HG03565 (cell line): ENCODE measurements at regions not wholly inside any gene's neighbourhood (a gene's known extent, or its start where the extent isn't known, plus 50 kb on each side); places are given as distances from the start of the nearest gene placed in this dataset.

Experiments
- ATAC-seq: cut with Tn5 transposase; IDR thresholded peaks from one replicate; pipeline ENCODE4 v1.9.1; 2021; ENCODE audit warnings: mild to moderate bottlenecking, moderate library complexity; ENCODE audit not compliant: unreplicated experiment

DNA sequence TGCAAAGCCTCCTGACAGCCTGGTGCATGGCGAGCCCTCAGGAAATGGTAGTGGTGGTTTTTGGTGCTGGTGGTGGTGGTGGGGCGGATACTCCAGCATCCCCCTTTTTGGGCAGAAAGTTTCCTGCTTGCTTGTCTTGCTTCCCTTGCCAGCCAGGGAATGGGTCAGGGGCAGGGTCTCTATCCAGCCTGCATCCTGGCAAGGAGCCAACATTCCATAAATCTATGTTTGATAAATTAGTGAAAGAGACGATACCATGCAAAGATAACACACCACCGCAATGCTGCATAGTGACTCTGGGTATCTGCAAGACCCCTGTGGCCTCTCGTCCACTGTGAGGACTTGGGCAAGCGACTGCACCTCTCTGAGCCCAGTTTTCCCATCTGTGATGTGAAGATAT lies 246.2 kb downstream of the LRFN2 start:
- no peak for ATAC-seq

DNA sequence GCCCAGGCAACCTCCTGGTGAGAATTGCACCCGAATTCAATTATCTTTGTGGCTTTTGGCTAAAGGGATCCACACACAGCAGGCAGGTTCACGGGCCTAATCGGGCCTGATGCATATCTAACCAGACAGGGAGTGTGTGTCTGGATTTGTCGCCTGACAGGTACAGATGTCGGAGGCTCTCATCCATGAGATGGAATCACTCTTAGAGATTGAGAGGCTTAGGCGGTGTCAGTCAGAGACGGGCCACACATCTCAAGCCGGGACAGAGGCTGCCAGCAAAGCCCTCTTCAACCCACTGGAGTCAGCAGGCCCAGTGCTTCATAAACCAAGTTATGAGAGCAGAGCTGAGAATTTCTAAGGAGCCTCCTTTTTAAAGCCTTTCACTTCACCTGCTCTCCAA lies 247.0 kb downstream of the LRFN2 start:
- no peak for ATAC-seq

DNA sequence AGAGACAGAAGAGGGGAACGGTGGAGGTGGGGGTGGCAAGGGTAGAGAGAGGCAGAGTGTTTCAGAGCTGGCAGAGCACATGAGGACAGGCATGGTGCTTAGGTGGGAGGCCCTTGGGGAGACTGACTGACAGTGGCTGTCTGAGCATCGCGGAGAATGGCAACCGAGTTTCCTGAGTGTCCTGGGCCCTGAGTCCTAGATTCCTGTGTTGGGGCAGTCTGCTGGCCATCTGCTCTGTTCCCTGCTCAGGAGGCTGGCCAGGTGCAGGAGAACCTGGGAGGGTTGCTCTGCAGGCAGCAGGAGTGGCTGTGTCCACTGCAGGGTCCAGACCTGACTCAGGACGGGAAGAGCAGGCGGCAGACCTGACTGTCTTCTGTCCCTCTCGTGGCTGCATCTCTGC lies 248.9 kb downstream of the LRFN2 start:
- ATAC-seq, result no peak

DNA sequence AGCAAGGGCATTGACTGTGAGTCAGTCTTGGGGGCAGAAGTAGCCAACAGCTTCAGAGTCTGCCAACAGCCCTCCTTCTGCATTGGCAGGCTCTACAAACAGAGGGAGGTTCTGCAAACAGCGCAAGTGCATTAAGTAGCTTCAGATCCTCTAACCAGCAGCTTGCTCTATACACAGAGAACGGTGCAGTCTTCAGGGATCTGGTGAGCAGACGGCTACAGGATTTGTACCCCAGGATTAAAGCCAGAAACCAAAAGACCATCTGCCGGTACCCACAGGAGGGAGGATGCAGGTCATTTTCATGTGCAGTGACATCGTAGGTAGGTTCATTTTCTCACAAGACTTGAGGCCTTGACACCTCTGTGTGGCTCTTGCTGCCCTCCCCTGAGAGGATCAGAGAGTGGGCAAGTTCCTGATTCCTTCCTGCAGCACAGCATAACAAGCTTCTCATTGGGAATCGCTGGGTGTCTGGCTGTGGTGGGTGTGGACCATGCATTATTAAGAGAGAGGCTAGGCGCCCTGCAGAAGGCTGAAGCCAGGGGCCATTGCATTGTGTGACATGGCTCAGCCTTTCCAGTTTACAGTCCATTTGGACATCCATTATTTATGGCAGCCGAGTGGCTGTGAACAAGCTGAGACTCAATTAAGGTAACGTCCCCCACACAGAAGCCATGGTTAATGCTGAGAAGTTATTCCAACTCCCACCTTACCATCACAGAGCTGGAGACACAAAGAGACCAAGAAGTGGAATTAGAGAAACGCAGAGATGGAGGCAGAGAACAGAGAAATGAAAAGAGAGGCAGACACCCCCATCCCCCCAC lies 250.0 kb downstream of the LRFN2 start:
- no peak for ATAC-seq

DNA sequence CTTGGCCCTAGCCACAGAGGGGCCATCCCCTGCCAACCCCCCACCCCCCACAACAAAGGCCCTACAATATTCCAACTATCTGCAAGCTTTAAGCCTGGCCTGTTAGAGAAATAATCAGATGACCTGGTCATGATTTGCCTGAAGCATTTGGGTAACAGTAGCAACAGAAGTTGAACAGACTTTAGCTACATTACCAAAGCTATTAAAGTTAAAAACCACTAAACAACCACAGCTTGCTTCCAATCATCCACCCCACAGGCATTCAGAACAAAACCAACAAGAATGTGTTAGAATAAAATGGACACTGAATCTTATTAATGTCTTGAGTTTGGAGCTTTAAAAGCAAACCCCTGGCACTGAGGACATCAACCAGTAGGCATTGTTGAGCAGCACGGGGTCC lies 250.9 kb downstream of the LRFN2 start:
- ATAC-seq, result no peak

DNA sequence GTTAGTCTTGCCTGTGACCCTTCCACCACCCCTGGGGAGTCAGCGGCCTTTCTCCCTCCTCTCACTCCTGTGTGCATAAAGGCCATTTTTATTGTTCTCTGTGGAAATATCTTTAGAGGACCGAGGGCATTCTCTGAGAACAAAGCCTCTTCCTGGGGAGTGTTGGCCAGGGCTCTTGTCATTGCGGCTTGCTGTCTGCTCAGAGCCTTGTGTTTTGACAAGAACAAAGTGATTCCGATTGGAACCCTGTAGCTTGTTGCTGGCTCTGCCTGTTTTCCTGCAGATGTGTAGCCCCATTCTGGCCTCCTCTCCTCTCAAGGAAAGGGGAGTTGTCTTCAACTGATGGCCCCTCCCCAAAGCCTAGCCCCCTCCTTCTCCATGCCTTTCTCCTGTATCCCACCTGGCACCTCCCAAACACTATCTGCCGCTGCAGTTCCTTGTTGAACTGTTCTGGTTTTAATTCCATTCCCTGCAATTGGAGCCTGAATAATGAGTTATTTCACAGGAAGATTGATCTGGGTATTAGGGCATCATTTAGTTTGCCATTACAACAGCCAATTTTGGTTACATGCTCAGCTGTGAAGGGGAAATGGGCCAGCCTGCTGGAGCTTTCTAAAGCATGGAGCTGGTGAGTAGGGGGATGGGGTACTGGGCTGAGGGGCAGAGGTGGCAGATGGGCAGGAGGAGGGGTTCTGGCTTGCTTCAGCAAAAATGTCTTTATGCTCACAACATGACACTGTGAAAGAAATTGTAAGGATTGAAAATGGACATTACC lies 252.5 kb downstream of the LRFN2 start:
- no peak for ATAC-seq

DNA sequence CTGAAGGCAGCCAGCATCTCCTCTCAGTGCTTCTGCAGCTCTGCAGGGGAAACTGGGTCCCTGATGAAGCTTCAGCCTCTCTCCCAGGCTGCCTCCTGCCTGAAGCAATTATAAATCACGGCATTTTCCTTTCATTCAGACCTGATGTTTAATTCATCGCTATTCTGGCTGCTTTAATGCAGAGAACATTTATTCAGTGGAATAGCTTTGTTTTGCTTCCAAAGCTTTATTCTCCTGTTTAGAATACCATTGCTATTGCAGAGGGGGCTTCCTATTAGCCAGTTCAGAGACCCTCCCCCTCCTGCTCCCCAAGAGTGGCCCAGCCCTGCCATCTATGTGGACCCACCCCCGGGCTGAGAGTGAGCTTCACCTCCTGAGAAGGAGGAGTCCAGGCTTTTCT lies 255.6 kb downstream of the LRFN2 start:
- no peak for ATAC-seq

DNA sequence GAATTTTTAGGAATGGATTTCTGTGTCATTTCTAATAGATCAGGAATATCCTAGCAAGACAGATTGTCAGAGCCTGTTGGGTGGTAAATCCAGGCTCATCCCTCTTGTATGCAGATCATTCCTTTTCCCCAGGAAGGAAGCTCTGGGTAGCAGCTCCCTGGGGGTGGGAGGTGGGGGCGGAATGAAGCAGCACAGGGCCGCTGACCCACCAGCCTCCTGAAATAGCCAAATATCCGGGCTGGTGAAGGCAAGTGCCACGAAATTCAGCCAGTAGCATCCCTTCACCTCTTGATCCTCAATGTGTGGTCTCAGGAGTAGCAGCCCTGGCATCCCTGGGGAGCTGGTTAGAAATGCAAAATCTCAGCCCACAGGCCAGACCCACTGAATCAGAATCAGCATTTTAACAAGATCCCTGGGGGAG lies 256.9 kb downstream of the LRFN2 start:
- ATAC-seq, result no peak

DNA sequence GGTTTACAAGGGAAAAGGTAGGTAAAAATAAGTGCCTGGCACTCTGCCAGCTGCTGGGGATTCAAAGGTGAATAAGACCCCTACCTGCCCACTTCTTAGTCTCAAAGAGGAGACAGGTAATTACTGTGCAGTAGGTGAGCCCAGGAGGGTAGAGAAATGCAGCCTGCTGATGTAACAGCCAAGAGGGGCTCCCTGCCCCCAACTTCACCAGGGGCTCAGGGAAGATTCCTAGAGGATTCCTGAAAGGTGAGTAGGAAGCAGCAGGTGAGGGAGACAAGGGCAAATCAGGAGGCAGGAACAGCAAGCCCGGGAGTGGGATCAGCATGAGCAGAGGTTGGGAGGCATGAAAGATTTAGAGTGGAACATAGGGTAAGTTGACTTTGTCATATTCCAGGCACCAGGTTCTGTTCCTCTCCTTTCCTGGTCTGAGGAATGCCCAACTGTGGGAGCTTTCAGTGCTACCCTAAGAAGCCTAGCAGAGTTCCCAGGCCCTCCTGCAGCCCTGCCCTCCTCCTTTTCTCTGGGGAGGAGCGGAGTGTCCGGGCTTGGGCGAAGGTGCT lies 258.1 kb downstream of the LRFN2 start:
- no peak for ATAC-seq

DNA sequence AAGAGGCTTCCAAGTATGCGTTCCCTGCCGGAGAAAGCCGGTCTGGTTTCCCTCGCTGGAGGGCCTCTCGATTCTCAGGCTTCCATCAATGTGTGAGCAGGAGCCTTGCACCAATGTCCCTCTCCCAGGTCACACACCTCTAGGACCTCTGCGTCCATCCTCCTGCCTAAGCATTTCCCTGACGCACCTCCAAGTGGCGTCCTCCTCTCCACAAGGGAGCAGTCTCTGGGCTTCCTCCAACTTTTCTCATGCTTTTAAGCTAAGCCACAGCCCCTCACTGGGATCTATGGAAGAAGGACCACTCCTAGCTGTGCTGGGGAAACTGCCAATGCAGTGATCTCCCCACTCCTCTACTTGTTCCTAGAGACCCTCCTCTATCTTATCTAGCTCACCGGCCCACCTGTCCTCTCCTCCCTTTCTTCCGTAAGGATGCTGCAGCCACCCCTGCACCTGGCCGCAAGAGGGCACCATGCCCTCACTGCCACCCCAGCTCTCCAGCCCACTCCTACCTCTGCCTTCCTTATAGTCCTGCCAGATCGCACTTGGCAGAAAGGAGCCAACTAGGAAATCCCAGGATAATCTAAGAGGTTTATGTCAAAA lies 258.7 kb downstream of the LRFN2 start:
- ATAC-seq, result no peak

DNA sequence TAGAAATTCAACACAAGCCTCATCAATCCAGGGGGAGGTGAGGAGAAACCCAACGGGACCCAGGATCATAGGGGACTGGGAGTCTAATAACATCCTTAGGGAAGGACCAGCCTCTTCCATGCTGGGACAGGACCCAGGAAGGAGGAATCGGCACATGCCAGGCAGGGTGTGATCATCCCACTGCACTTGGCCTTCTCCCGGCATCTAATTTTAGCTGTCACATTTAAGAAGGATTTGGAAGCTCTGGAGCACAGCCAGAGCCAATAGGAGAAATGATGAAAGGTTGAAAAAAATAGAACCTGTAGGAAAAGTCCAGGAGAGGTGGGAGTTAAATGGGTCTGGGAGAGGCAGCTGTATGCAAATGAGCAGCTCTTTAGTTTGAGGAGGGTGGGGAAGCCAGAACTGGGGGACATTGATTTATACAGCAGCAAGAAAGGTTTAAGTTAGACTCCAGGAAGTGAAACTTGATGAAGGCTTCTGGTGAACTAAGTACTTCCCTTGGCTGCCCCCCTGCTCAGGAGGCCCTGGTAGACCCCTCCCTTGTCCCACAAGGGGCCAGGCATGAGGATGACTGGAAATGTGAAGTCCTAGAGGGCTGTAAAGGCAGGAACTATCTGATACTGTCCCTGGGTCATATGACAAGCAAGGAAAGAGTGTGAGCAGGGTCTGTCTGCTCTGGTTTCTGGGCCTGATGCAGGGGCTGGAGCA lies 260.3 kb downstream of the LRFN2 start:
- no peak for ATAC-seq

DNA sequence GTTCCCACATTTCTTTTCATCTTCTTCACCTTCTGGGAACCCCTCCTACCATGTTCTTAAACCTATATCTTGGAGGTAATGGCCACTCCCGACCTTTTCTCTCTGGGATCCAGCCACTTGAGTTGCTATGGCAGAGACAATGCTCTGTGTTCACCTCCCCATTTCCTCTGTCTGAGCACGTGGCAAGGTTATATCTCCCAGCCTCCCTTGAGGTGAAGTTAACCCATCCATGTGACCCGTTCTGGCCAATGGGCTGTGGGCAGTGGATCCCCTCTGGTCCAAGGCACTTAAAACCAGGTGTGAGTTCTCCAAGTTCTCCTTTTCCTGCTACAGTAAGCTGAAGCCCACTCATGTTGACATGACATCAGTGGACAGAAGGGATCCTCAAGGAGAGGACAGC lies 261.4 kb downstream of the LRFN2 start:
- no peak for ATAC-seq

DNA sequence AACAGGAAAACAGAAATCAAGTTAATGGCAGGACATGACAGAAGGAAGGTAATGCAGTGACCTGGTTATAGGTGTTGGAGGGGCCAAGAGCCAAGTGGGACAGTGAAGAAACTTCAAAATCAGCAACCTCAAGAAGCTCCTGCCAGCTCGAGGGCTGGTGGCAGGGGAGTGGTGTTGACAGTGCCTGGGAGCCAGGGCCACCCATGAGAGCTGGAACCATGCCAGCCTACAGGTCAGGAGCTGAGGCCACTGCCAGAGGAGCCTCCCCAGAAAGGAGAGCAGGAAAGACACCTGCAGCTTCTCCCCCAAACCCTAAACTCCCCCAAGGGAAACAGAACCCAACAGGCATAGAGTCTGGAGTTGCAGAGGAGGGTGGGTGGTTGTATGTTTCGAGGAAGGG lies 262.1 kb downstream of the LRFN2 start:
- no peak for ATAC-seq

DNA sequence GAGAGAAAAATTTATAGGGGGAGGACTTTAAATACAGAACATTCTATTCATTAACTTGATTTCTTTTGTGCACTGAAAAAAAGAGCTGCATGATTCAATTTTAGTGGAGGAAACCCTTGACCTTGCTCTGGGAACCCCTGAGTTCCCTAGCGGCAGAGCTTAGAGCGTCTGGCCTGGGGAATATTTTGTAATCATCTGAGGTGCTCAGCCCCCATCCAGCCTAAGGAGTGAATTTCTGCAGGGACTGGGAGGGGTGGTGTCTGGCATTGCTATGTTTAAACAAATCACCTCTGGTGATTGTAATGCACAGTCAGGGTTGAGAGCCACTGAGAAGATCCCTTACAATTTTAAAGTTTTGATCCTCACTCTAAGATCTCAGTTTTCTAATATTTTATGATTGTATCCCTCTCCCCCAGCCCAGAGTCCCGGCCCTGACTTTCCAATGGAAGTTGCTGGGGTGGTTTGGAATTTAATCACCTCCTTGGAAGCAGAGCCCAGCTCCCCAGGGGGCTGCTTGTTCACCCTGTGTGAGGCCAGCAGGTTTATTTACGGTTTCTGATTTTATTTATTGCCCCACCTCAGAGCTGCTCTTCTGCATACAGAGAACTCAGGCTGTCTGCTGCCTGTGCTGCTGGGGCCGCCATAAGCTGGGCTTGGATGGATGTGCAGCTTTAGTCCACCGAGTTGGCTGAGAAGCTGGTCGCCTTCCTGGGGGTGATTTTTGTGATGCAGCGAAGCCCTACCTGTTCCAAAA lies 263.1 kb downstream of the LRFN2 start:
- no peak for ATAC-seq

DNA sequence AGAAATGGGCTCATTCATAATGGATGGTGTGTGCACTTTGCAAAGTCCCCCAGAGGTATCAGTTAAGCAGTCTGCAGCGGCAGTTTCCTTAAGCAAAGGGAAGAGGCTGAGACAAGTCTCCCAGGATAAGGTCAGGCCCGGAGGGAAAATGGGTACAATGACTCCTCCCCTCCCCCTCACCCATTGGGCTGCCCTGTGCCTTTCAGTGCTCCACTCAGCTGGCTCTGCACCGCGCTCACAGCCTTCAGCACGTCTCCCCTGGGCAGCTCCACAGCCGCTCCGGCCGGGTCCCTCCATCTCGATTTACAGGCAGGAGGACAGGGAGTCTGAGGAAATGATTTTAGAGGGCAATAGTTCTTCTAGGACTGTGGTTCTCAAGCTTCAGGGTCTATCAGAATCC lies 264.8 kb downstream of the LRFN2 start:
- ATAC-seq, result no peak

DNA sequence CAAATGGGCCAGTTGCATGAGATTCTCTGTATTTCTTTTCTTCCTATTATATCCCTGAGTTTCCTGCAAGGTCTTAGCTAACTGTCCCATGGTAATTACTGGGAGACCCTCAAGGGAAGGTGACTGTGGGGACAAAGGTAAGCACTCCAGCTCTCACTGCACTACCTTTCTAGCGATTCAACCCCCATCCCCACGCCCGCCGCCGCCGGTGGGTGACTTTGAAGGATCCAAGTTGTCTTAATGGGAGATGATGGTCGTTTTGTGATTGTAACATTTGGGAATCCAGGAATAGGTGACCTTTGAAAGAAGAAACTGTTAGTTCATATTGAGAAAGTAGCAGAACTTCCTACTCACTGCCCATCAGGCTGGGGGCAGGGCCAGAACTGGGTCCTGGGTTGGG lies 265.5 kb downstream of the LRFN2 start:
- ATAC-seq, result no peak

DNA sequence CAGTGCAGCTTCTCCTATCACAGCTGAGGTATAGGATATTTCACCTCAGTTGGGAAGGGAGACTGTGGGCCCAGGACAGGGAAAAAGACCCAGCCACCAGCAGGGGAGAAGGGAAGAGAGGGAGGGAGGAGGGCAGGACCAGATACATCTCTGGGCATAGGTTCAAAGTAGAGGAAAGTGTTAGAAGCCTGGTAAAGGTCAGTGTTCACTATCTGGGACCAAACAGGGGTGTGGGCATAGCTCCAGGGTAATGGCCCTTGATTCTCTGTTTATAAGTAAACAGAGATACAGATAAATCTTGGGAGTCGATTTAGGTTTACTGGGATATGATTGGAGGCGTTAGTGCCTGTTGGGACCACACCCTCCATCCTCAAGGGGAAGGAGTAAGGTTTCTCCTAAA lies 266.2 kb downstream of the LRFN2 start:
- no peak for ATAC-seq

DNA sequence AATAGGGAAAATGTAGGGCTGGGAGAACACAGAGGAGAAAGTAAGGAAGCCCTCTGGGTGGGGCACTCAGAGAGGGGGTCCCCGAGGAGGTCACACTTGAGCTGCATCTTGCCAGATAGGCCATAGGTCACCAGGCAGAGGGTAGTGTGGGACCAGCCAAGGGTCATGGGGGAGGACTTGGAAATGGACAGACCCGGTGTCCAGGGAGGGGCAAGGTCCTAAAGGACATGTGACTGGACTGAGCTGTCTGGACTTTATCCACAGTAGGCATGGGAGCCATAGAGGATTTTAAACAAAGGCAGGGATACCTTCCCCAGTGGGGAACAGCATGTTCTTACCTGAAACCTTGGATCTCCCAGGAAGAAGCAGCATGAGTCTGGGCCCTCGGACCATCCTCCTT lies 266.7 kb downstream of the LRFN2 start:
- ATAC-seq, result no peak

DNA sequence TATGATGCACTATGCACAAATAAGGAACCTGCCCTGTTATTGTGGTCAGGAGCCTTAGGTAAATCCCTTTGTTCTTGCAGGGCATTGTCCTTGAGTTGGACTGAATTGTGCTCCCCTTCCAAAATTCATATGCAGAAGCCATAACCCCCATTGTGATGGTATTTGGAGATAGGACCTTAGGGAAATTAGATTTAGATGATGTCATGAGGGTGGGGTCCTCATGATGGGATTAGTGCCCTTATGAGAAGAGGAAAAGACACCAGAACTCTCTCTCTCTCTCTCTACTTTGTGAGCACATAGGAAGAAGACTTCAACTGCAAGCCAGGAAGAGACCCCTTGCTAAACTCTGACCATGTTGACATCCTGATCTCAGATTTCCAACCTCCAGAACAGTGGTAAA lies 268.0 kb downstream of the LRFN2 start:
- ATAC-seq, result no peak

DNA sequence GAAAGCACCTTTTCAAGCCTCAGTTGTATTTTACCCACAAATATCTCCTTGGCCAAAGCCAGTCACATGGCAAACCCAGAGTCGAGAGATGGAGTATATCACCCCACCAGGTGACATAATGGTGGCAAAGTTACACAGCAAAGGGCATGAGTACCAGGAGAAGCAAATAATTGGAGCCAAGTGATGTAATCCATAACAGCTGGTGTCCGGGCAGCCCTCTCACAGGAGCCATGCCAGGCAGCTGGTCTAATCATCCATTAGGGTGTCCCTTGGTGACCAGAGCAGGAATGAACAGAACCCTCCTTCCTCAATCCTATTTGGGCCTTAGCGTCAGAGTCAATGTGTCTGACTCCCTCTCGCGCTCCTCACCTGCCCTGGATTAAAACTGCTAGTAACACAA lies 272.1 kb downstream of the LRFN2 start:
- no peak for ATAC-seq
